GM19324 (cell line): ENCODE measurements at regions not wholly inside any gene's neighbourhood (a gene's known extent, or its start where the extent isn't known, plus 50 kb on each side); places are given as distances from the start of the nearest gene placed in this dataset.

Source experiments
- ATAC-seq: cut with Tn5 transposase; IDR thresholded peaks from one replicate; pipeline ENCODE4 v1.9.1; 2021; ENCODE audit warnings: mild to moderate bottlenecking, moderate library complexity; ENCODE audit not compliant: unreplicated experiment, low FRiP score

DNA sequence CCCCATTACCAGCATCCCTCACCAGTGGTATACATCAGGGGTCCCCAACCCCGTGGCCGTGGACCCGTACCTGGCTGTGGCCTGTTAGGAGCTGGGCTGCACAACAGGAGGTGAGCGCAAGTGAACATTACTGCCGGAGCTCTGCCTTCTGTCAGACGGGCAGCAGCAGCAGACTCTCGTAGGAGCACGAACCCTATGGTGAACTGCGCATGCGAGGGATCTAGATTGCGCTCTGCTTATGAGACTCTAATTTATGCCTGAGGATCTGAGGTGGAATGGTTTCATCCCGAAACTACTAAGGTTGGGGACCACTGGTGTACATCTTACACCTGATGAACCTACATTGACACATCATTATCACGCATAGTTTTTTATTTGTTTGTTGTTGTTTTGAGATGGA is 52.8 kb upstream of the DHX15 start:
- ATAC-seq = no peak

- no peak for ATAC-seq
Observed at GRCh38 chr4:24638396-24638875, 54.1 kb upstream of the DHX15 start.

GRCh38 chr4:24639714-24640113 is 55.4 kb upstream of the DHX15 start:
- ATAC-seq = no peak

DNA sequence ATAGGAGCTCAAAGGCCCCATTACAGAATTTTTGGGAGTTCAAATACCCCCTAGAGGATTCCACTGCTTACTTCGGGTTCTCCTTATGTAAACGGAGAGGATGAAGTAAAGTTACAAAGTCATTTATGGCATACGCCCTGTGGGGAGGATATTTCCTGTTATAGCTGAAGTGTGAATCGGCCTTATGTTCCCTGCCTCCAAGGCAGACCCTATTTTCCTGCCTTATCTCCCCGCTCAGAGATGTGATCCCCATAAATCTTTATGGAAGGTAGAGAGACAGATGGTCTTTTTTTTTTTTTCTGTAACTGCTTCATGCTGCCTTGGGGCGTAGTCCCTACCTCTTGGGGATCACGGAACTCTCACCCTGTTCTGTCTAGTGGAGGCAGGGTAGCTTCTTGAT is 56.0 kb upstream of the DHX15 start:
- no peak for ATAC-seq

DNA sequence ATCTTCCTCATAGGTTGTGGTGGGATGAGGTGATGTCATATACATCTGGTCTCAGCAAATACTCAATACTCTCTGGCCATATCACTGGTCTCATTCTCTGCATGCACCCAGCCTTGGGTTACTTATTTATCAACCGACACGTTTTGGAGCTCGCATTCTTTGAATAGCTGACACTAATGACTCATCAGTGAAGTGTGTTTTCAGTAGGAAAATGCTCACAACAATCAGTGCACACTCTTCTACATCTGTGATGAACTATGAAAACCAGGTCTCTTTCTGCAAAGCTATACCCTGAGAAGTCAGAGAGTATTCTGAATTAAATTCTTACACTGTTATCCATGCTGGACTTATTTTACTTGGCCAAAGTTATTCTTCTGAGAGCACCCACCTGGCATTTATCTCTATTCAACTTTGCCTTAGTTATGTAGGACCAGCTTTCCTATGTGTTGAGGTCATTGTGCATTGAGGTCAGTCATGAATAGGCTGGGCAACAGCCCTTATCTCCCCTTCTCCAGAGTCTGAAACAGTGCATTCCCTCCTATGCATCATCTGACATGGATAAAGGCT is 58.7 kb upstream of the DHX15 start:
- ATAC-seq = peak; percentile 82

GRCh38 chr4:24643774-24644520 is 59.6 kb upstream of the DHX15 start:
- ATAC-seq = no peak

GRCh38 chr4:24644983-24645764 is 60.8 kb upstream of the DHX15 start:
- no peak for ATAC-seq

DNA sequence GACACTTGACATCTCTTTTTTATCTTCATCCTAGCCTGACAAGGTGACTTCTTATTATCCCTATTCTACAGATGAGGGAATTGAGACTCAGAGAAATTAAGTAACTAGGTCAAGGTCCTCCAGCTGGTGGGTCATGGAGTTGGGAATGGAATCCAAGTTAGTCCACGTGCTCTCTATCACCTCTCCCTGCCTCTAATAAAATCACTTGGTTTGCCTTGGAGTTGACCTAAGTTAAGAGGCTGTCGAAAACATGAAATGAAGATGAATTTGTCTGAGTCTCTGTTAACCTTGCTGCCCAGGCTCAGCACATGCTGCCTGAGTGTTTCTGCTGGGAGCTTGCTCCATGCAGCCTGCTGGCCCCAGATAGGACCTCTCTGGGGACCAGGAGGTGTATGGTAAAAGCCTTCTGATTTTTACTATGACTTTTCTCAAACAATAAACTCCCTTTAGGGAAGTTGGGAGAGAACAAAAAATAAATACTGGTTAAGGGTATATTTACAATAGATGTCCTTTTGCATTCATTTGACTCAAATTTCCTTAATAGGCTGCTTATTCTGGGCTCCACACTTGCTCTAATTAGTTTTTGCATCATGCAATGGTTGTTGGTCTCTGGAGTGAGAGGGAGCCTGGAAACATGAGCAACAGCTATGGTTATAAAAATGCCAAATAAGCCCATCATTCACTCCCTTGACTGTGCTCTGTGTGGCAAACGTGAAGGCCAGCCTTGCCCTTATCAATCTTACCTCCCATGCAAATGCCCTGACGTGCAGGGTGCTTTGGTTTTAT is 61.6 kb upstream of the DHX15 start:
- ATAC-seq = no peak

DNA sequence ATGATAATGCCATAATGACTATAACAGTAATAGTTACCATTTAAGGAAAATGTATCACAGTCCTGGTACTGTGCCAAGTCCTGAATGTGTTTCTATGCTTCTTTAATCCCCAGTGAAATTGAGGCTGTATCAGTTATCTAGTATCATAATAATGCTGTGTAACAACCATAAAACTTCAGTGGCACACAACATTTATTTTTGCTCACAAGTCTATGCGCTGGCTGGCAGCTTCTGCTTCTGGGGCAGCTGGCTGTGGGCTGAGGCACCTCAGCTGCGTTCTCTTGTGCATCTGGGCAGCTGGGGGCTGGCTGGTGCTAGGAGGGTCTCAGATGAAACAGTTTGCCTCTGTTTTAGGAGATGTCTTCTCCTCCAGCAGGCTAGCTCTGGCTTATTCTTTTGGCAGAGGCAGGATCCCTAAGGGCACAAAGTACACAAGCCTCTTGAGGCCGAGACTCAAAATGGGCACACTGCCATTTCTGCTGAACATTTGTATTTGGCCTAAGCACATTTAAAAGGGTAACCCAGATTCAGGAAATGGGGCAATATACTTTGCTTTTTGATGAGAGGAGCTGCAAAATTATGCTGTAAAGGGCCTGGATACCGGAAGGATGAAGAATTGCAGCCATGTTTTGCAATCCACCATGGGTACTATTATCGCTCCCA is 62.6 kb upstream of the DHX15 start:
- no peak for ATAC-seq

DNA sequence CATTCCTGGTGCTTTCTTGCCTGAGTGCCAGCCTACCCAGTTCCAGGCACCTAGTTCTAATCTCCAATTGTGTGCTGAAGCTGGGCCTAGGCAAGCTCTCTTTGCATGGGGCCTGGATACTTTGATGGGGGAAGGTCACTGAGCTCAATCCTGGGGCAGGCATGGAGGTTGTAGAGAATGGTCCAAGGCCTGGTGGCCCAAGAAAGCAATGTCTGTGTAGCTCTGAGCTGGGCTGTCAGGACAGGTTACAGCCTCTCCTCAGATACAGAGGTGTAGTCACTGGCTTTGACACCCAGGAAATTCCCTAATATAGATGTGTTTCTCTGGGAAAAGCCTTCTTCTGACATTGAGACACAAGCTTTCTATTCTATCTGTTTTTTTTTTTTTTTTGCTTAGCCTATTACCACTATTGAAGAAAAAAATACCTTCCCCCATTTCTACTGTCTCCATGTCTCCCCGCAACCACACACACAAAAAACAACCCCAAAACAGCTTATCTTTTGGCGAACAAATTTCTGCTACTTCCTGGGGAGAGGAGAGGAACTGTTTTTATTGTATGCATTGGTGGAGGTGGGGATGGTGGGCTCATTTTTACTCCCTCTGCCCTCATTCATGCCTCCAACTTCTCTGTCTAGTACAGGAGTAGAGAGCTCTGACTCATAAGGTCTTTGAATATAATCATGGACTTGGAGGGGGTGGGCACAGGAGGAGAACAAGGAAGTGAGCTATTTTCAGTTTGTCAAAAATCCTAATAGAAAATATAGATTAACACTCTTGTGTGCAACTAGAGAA is 66.7 kb upstream of the DHX15 start:
- no peak for ATAC-seq

DNA sequence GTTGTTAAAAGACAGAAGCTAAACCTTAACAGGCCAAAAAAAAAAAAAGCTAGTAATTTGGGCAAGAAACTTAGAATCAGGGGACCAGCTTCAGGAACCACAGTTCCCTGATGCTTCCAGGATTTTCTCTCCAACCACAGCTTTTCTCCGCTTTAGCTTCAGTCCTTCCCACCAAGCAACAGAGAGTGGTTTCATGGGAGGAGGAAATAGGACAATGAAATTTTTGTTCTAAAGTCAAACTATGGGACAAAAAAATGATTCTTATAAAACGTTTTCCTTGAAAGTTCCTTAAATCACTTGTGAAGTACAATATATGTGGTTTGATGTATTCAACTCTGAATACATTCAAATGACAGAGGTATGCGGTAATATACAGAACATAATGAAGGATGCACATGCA is 71.0 kb upstream of the DHX15 start:
- no peak for ATAC-seq

- no peak for ATAC-seq
Observed at GRCh38 chr4:24655971-24656370, 71.6 kb upstream of the DHX15 start.

GRCh38 chr4:24656906-24657305 is 72.6 kb upstream of the DHX15 start:
- no peak for ATAC-seq

- ATAC-seq = peak; percentile 96
Observed at GRCh38 chr4:24657768-24658617, 73.6 kb upstream of the DHX15 start.

DNA sequence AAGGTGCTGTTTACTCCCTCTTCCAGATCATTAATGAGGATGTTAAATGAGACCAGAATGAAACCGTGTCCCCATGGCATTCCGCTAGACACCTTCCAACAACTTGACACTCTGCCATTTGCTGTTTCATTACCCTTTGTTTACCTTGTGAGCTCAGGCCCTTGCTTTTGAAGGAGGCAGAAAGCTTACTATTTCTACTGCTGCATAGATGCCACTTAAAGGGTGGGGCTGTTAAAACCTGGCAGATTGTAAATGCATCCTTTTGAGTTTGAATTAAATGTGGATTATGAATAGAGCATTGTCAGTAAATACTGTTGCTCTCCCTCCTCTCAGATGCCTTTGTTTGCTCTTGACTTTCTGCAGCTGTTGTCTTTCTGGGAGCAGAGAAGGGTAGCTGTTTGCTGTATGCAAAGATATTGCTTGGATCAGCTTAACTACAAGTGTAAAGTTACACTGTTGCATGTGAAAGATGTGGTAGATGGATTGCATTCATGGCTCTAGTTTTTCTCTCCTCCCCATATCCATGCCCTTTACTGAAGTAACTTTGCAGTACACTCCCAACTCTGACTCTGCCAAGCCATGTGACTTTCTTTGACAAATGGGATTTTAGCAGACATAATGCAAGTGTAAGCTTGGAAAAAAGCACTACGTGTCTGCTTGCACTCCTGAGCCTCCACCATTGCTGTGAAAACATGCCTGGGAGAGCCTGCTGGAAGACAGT is 75.0 kb upstream of the DHX15 start:
- ATAC-seq = no peak

DNA sequence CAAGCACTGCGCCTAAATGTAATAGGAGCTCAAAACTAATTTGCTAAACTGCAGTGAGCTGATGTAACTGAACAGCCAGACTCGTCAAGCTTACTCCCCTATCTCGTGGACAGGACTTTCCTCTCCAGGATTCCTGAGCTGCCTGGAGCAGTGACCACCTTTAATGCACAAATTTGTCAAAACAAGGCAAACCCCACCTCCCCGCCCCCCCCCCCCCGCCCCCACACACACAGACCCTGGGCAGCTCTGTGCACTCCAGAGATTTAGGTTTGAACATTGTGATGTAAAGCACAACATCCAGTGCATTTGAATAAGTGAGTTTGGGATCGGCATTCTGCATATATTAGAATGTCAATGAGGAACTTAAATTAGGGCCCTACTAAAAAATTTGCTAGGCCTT is 77.7 kb upstream of the DHX15 start:
- no peak for ATAC-seq

- ATAC-seq = no peak
Observed at GRCh38 chr4:24662542-24662941, 78.2 kb upstream of the DHX15 start.

- ATAC-seq = no peak
Observed at GRCh38 chr4:24664956-24665355, 80.6 kb upstream of the DHX15 start.
